Myocyte (in vitro differentiated cells): ENCODE measurements at regions not wholly inside any gene's neighbourhood (a gene's known extent, or its start where the extent isn't known, plus 50 kb on each side); places are given as distances from the start of the nearest gene placed in this dataset.
"Not testable (repeated sequence)": the region's sequence is repeated elsewhere in the genome, so short reads cannot be mapped to it uniquely, and the experiment has no call there.

ENCODE experiments used
- DNase-seq: peaks from one replicate; pipeline ENCODE4 v3.0.0-alpha.2; 2012; ENCODE audit warnings: low read depth

- no peak for DNase-seq
Measured at GRCh38 chr16:77062878-77063675, 127.9 kb upstream of the MON1B start.

GRCh38 chr16:77063676-77064016 lies 127.3 kb upstream of the MON1B start:
- DNase-seq = no peak

GRCh38 chr16:77064037-77064436 lies 127.0 kb upstream of the MON1B start:
- no peak for DNase-seq

- DNase-seq = no peak
Measured at GRCh38 chr16:77066896-77067496, 124.0 kb upstream of the MON1B start.

GRCh38 chr16:77067900-77068299 lies 123.1 kb upstream of the MON1B start:
- no peak for DNase-seq

GRCh38 chr16:77068402-77068801 lies 122.6 kb upstream of the MON1B start:
- no peak for DNase-seq

GRCh38 chr16:77069929-77070328 lies 121.1 kb upstream of the MON1B start:
- no peak for DNase-seq

GRCh38 chr16:77070683-77071082 lies 120.3 kb upstream of the MON1B start:
- DNase-seq = no peak

- no peak for DNase-seq
Measured at GRCh38 chr16:77076839-77077238, 114.2 kb upstream of the MON1B start.

GRCh38 chr16:77077256-77077922 lies 113.6 kb upstream of the MON1B start:
- DNase-seq = no peak

- no peak for DNase-seq
Measured at GRCh38 chr16:77085981-77086380, 105.0 kb upstream of the MON1B start.

- no peak for DNase-seq
Measured at GRCh38 chr16:77090062-77090461, 100.9 kb upstream of the MON1B start.

GRCh38 chr16:77093309-77093708 lies 97.7 kb upstream of the MON1B start:
- DNase-seq = no peak

GRCh38 chr16:77093999-77094398 lies 97.0 kb upstream of the MON1B start:
- no peak for DNase-seq

GRCh38 chr16:77111056-77111565 lies 79.9 kb upstream of the MON1B start:
- no peak for DNase-seq

GRCh38 chr16:77112746-77113145 lies 78.2 kb upstream of the MON1B start:
- no peak for DNase-seq

GRCh38 chr16:77113835-77114234 lies 77.2 kb upstream of the MON1B start:
- no peak for DNase-seq

- DNase-seq = not testable (repeated sequence)
Measured at GRCh38 chr16:77114361-77114760, 76.6 kb upstream of the MON1B start.

- no peak for DNase-seq
Measured at GRCh38 chr16:77116856-77117255, 74.1 kb upstream of the MON1B start.

GRCh38 chr16:77117707-77118106 lies 73.3 kb upstream of the MON1B start:
- no peak for DNase-seq

- no peak for DNase-seq
Measured at GRCh38 chr16:77131398-77131797, 59.6 kb upstream of the MON1B start.

- no peak for DNase-seq
Measured at GRCh38 chr16:77132051-77132618, 58.9 kb upstream of the MON1B start.
